NB4 (cell line): ENCODE measurements at regions not wholly inside any gene's neighbourhood (a gene's known extent, or its start where the extent isn't known, plus 50 kb on each side); places are given as distances from the start of the nearest gene placed in this dataset.

ENCODE experiments used
- TF ChIP-seq, protein P1 (sequence below): IDR thresholded peaks from one replicate; pipeline ENCODE4 v1.5.1; 2012; ENCODE audit warnings: low read depth, low read length
- TF ChIP-seq, protein P2 (sequence below): IDR thresholded peaks from 2 replicates; pipeline ENCODE4 v1.6.1; 2011; ENCODE audit warnings: low read depth, low read length

DNA sequence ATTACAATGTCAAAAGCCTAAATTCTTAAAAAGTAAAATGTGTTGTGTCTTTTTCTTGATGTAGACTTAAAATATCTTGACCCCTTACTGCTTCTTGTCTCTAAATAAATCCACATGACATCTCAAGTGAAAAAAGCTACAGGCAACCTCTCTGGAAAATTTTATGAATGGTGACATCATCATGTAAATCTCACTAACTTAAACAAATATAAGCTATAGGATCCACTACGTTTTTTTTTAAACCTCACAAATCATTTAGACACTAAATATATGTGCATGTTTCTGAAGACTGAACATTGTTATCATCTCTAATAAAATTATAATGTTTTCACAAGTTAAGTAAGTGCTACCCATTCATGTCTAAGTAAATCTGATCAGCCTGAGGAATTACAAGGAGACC lies 793.7 kb upstream of the PRR20A start:
- TF ChIP-seq, protein P1, sequence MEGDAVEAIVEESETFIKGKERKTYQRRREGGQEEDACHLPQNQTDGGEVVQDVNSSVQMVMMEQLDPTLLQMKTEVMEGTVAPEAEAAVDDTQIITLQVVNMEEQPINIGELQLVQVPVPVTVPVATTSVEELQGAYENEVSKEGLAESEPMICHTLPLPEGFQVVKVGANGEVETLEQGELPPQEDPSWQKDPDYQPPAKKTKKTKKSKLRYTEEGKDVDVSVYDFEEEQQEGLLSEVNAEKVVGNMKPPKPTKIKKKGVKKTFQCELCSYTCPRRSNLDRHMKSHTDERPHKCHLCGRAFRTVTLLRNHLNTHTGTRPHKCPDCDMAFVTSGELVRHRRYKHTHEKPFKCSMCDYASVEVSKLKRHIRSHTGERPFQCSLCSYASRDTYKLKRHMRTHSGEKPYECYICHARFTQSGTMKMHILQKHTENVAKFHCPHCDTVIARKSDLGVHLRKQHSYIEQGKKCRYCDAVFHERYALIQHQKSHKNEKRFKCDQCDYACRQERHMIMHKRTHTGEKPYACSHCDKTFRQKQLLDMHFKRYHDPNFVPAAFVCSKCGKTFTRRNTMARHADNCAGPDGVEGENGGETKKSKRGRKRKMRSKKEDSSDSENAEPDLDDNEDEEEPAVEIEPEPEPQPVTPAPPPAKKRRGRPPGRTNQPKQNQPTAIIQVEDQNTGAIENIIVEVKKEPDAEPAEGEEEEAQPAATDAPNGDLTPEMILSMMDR, result no peak
- TF ChIP-seq, protein P2, sequence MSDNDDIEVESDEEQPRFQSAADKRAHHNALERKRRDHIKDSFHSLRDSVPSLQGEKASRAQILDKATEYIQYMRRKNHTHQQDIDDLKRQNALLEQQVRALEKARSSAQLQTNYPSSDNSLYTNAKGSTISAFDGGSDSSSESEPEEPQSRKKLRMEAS, result no peak
